ENCODE measurements at regions not wholly inside any gene's neighbourhood (a gene's known extent, or its start where the extent isn't known, plus 50 kb on each side); places are given as distances from the start of the nearest gene placed in this dataset.

DNA sequence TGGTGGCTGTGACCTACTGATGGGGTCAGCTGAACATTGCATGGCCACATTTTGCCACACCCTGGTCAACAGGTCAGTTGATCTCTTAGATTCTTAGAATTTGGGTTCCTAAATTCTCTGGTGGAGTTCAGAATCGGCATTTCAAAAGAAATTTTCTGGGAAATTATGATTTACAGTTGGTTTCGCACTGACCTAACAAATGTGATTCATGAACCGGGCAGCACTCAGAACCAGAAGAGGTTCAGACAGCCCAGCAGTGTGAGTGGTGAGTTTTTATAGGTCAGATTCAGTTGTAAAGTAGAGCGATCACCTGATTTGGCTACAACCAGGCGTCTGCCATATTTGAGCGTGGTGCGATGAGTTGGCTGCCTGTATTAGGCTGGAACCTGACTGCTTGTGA is 163.7 kb upstream of the GAS1 start:
- H3K4me1 ChIP-seq = peaks cover 10 to 35% (median 31%) of the 10 kb centered on the region in 4 donors
- no peak overlapping the region for H3K4me3 ChIP-seq
- no peak overlapping the region for H3K27ac ChIP-seq (replicated peaks in 1 of 4)
- intact Hi-C loops (cut with DNase I) = loop anchor here (10.0 kb wide), 1 partner anchor 76 kb away; no protein-coding TSS in a partner anchor
- H3K9me3 ChIP-seq = peaks cover 0 to 11% (median 5%) of the 10 kb centered on the region in 4 donors
- DNase-seq (ENCODE audit: extremely low spot score) = no peak
- no peaks in the 10 kb centered on the region for H3K27me3 ChIP-seq
- WGBS = 97% methylated on average over 7 of the region's 7 CpGs
- no peak for TF ChIP-seq POLR2A (IDR thresholded peaks at IDR 0.05; ENCODE audit: low read depth)
- TF ChIP-seq EP300 (IDR thresholded peaks at IDR 0.05) = no peak
- no peak for TF ChIP-seq POLR2AphosphoS5 (IDR thresholded peaks at IDR 0.05)
- no peak for TF ChIP-seq CTCF (IDR thresholded peaks at IDR 0.05)
- no peaks in the 10 kb centered on the region for H3K36me3 ChIP-seq

GRCh38 chr9:87112656-87113055 is 165.3 kb upstream of the GAS1 start:
- intact Hi-C loops (cut with DNase I) = loop anchor here (10.0 kb wide), 1 partner anchor 78 kb away; no protein-coding TSS in a partner anchor
- 80% methylated on average over 5 of the region's 5 CpGs for WGBS
- H3K9me3 ChIP-seq = peaks cover 0 to 11% (median 5%) of the 10 kb centered on the region in 4 donors
- no peaks in the 10 kb centered on the region for H3K27me3 ChIP-seq
- H3K4me1 ChIP-seq = peaks cover 17 to 42% (median 38%) of the 10 kb centered on the region in 4 donors
- no peaks in the 10 kb centered on the region for H3K36me3 ChIP-seq
- DNase-seq (ENCODE audit: extremely low spot score) = no peak
- TF ChIP-seq CTCF (IDR thresholded peaks at IDR 0.05) (no peak), POLR2A (IDR thresholded peaks at IDR 0.05; ENCODE audit: low read depth) (no peak), POLR2AphosphoS5 (IDR thresholded peaks at IDR 0.05) (no peak), EP300 (IDR thresholded peaks at IDR 0.05) (no peak)
- no peak overlapping the region for H3K4me3 ChIP-seq
- H3K27ac ChIP-seq (replicated peaks in 1 of 4) = no peak overlapping the region

GRCh38 chr9:87113874-87114273 is 166.6 kb upstream of the GAS1 start:
- Histone ChIP-seq H3K4me1 (peaks cover 20 to 41% (median 34%) of the 10 kb centered on the region in 4 donors), H3K9me3 (peaks cover 0 to 11% (median 5%) of the 10 kb centered on the region in 4 donors), H3K27ac (replicated peaks in 1 of 4) (no peak overlapping the region), H3K27me3 (no peaks in the 10 kb centered on the region), H3K4me3 (no peak overlapping the region), H3K36me3 (no peaks in the 10 kb centered on the region)
- intact Hi-C loops (cut with DNase I) = loop anchor here (10.0 kb wide), 1 partner anchor 79 kb away; no protein-coding TSS in a partner anchor
- no peak for DNase-seq (ENCODE audit: extremely low spot score)
- whole genome bisulfite sequencing = 90% methylated on average over 2 of the region's 2 CpGs
- no peak for TF ChIP-seq CTCF (IDR thresholded peaks at IDR 0.05)
- no peak for TF ChIP-seq POLR2AphosphoS5 (IDR thresholded peaks at IDR 0.05)
- no peak for TF ChIP-seq POLR2A (IDR thresholded peaks at IDR 0.05; ENCODE audit: low read depth)

- WGBS = 47% methylated on average over 1 of the region's 1 CpG
- Histone ChIP-seq H3K4me3 (no peak overlapping the region), H3K4me1 (peaks cover 31 to 43% (median 41%) of the 10 kb centered on the region in 4 donors), H3K27ac (replicated peaks in 1 of 4) (peak overlapping the region in 3 of 4 donors; percentile 20 to 57 (median 46)), H3K36me3 (no peaks in the 10 kb centered on the region), H3K27me3 (no peaks in the 10 kb centered on the region), H3K9me3 (peaks cover 0 to 7% (median 3%) of the 10 kb centered on the region in 4 donors)
- DNase-seq (ENCODE audit: extremely low spot score) = no peak
- no peak for TF ChIP-seq CTCF (IDR thresholded peaks at IDR 0.05)
- no peak for TF ChIP-seq POLR2AphosphoS5 (IDR thresholded peaks at IDR 0.05)
- no peak for TF ChIP-seq EP300 (IDR thresholded peaks at IDR 0.05)
- no peak for TF ChIP-seq POLR2A (IDR thresholded peaks at IDR 0.05; ENCODE audit: low read depth)
- intact Hi-C loops (cut with DNase I) = loop anchor here (10.0 kb wide), 1 partner anchor 81 kb away; no protein-coding TSS in a partner anchor
These were observed 168.5 kb upstream of the GAS1 start for GRCh38 chr9:87115785-87116184.

DNA sequence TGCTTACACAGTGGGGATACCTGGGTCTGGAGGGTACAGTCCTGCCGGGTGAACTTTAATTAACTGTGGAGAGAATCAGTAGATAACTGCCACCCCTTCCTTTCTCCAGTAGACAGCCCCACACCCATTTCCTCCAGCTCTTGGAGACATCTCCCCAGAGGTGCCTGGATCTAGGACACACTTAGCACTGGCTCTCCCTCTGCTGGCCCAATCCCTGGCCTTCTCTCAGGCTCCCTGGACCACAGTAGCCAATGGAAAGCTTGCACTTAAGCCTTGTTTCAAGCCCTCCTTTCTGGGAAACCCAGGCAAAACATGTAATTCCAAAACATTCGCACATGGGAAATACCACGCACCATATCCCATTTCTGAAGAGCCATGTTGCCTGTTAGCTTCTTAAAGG is 169.2 kb upstream of the GAS1 start:
- H3K36me3 ChIP-seq = no peaks in the 10 kb centered on the region
- peak overlapping the region in 3 of 4 donors; percentile 20 to 57 (median 46) for H3K27ac ChIP-seq (replicated peaks in 1 of 4)
- H3K4me3 ChIP-seq = no peak overlapping the region
- H3K4me1 ChIP-seq = peaks cover 32 to 51% (median 48%) of the 10 kb centered on the region in 4 donors
- 85% methylated on average over 3 of the region's 3 CpGs for WGBS
- DNase-seq (ENCODE audit: extremely low spot score) = no peak
- intact Hi-C loops (cut with DNase I) = loop anchor here (10.0 kb wide), 1 partner anchor 82 kb away; no protein-coding TSS in a partner anchor
- no peaks in the 10 kb centered on the region for H3K27me3 ChIP-seq
- TF ChIP-seq CTCF (IDR thresholded peaks at IDR 0.05) (no peak), POLR2AphosphoS5 (IDR thresholded peaks at IDR 0.05) (no peak), POLR2A (IDR thresholded peaks at IDR 0.05; ENCODE audit: low read depth) (no peak), EP300 (IDR thresholded peaks at IDR 0.05) (no peak)
- peaks cover 0 to under 1% (median 0%) of the 10 kb centered on the region in 4 donors for H3K9me3 ChIP-seq

Measured in esophagus muscularis mucosa (tissue), 4 donors.